Thoracic aorta (tissue), 2 donors: ENCODE measurements at regions not wholly inside any gene's neighbourhood (a gene's known extent, or its start where the extent isn't known, plus 50 kb on each side); places are given as distances from the start of the nearest gene placed in this dataset.

Experiments
- ATAC-seq: fragments of 150-250 bp; one replicate; pipeline ENCODE4 v1.8.0; 2017; ENCODE audit warnings: low read depth; ENCODE audit not compliant: insufficient number of reproducible peaks, low FRiP score
- DNase-seq: peaks from one replicate; pipeline ENCODE4 v3.0.0-alpha.2; 2020; ENCODE audit warnings: low spot score
- H3K27ac ChIP-seq, 2 donors: fragments of 200-600 bp; sonication (generic); 1 replicate in 1 of 2; 2 replicates in 1 of 2; pipeline ENCODE4 v1.5.1; 2016; ENCODE audit warnings: mild to moderate bottlenecking in 2 of 2, moderate library complexity in 2 of 2
- H3K27me3 ChIP-seq: fragments of 200-600 bp; sonication (generic); replicated peaks from 2 replicates; pipeline ENCODE4 v1.6.0; 2016; ENCODE audit warnings: mild to moderate bottlenecking; ENCODE audit not compliant: insufficient read depth
- H3K36me3 ChIP-seq: fragments of 200-600 bp; sonication (generic); one replicate; pipeline ENCODE4 v1.5.1; 2016
- H3K4me1 ChIP-seq, 2 donors: fragments of 200-600 bp; sonication (generic); 1 replicate in 1 of 2; 2 replicates in 1 of 2; pipeline versions ENCODE4 v1.5.1 to v1.6.0; 2016; ENCODE audit warnings: low read depth in 2 of 2, mild to moderate bottlenecking in 1 of 2; ENCODE audit not compliant: control insufficient read depth in 1 of 2
- H3K4me3 ChIP-seq: fragments of 200-600 bp; sonication (generic); 2 replicates; pipeline ENCODE4 v1.5.1; 2016; ENCODE audit warnings: mild to moderate bottlenecking
- H3K9me3 ChIP-seq: fragments of 200-600 bp; sonication (generic); 2 replicates; pipeline ENCODE4 v1.5.1; 2016
- CTCF ChIP-seq: fragments of 200-600 bp; sonication (generic); IDR thresholded peaks from one replicate; pipeline ENCODE4 v1.5.1; 2019; ENCODE audit warnings: antibody characterized with exemption

GRCh38 chr4:121220698-121221097 lies 56.6 kb upstream of the TNIP3 start:
- no peak for ATAC-seq
- H3K9me3 ChIP-seq = no peaks in the 10 kb centered on the region

GRCh38 chr4:121219227-121219626 lies 55.1 kb upstream of the TNIP3 start:
- no peaks in the 10 kb centered on the region for H3K9me3 ChIP-seq
- no peaks in the 10 kb centered on the region for H3K36me3 ChIP-seq
- no peak overlapping the region for H3K4me3 ChIP-seq
- H3K27ac ChIP-seq = no peak overlapping the region
- no peak for TF ChIP-seq CTCF
- H3K4me1 ChIP-seq = no peaks in the 10 kb centered on the region
- DNase-seq (no peak), ATAC-seq (no peak)
- no peaks in the 10 kb centered on the region for H3K27me3 ChIP-seq

More at GRCh38 chr4:121220698-121221097, 56.6 kb upstream of the TNIP3 start:
- H3K4me1 ChIP-seq = no peaks in the 10 kb centered on the region
- DNase-seq = no peak
- H3K27ac ChIP-seq = no peak overlapping the region
- H3K4me3 ChIP-seq = no peak overlapping the region
- H3K36me3 ChIP-seq = no peaks in the 10 kb centered on the region
- no peaks in the 10 kb centered on the region for H3K27me3 ChIP-seq
- TF ChIP-seq CTCF = no peak

- no peak for ATAC-seq
- TF ChIP-seq CTCF = no peak
Measured at GRCh38 chr4:121217351-121217750, 53.2 kb upstream of the TNIP3 start.

GRCh38 chr4:121216461-121216860 lies 52.3 kb upstream of the TNIP3 start:
- no peaks in the 10 kb centered on the region for H3K27me3 ChIP-seq
- no peak for TF ChIP-seq CTCF
- H3K4me1 ChIP-seq = no peaks in the 10 kb centered on the region
- no peaks in the 10 kb centered on the region for H3K9me3 ChIP-seq
- H3K27ac ChIP-seq = no peak overlapping the region
- no peak overlapping the region for H3K4me3 ChIP-seq
- ATAC-seq (no peak), DNase-seq (no peak)
- no peaks in the 10 kb centered on the region for H3K36me3 ChIP-seq

More at GRCh38 chr4:121217351-121217750, 53.2 kb upstream of the TNIP3 start:
- no peak for DNase-seq
- H3K27me3 ChIP-seq = no peaks in the 10 kb centered on the region
- no peak overlapping the region for H3K27ac ChIP-seq
- no peaks in the 10 kb centered on the region for H3K36me3 ChIP-seq
- no peaks in the 10 kb centered on the region for H3K4me1 ChIP-seq
- no peak overlapping the region for H3K4me3 ChIP-seq
- H3K9me3 ChIP-seq = no peaks in the 10 kb centered on the region

GRCh38 chr4:121213940-121214339 lies 49.8 kb upstream of the TNIP3 start:
- ATAC-seq (no peak), DNase-seq (no peak)
- Histone ChIP-seq H3K4me1 (no peaks in the 10 kb centered on the region), H3K9me3 (no peaks in the 10 kb centered on the region), H3K4me3 (no peak overlapping the region), H3K36me3 (no peaks in the 10 kb centered on the region), H3K27me3 (no peaks in the 10 kb centered on the region), H3K27ac (no peak overlapping the region)
- TF ChIP-seq CTCF = no peak
